Lung (tissue), 11 donors: ENCODE measurements at regions not wholly inside any gene's neighbourhood (a gene's known extent, or its start where the extent isn't known, plus 50 kb on each side); places are given as distances from the start of the nearest gene placed in this dataset.

Source experiments
- ATAC-seq: fragments of 200-7000 bp; cut with Tn5 transposase; one replicate; pipeline ENCODE4 v1.9.1; 2020; ENCODE audit warnings: moderate number of reproducible peaks; ENCODE audit not compliant: insufficient read depth, low FRiP score
- DNase-seq, 3 donors: peaks; one replicate each; pipeline ENCODE4 v3.0.0-alpha.2; 2013 to 2017
- H3K27ac ChIP-seq, 2 donors: one replicate each; pipeline ENCODE4 v1.5.1; 2013; ENCODE audit warnings: mild to moderate bottlenecking in 2 of 2, moderate library complexity in 2 of 2, control low read depth in 1 of 2, inconsistent platforms in 1 of 2, low read depth in 1 of 2, low read length in 1 of 2
- H3K27me3 ChIP-seq, 3 donors: one replicate each; pipeline ENCODE4 v1.5.1; 2013; ENCODE audit warnings: low read length in 2 of 3; ENCODE audit not compliant: control insufficient read depth in 3 of 3, insufficient read depth in 3 of 3
- H3K36me3 ChIP-seq, 4 donors: one replicate each; pipeline ENCODE4 v1.5.1; 2013; ENCODE audit warnings: low read length in 4 of 4, mild to moderate bottlenecking in 1 of 4, moderate library complexity in 1 of 4; ENCODE audit not compliant: control insufficient read depth in 4 of 4, insufficient read depth in 4 of 4
- H3K4me1 ChIP-seq, 5 donors: one replicate each; pipeline ENCODE4 v1.5.1; 2013; ENCODE audit warnings: low read length in 5 of 5, mild to moderate bottlenecking in 2 of 5, moderate library complexity in 1 of 5; ENCODE audit not compliant: control insufficient read depth in 5 of 5, insufficient read depth in 5 of 5
- H3K4me3 ChIP-seq: one replicate; pipeline ENCODE4 v1.5.1; 2013; ENCODE audit warnings: mild to moderate bottlenecking, control low read depth, moderate library complexity
- H3K9ac ChIP-seq, 2 donors: one replicate each; pipeline ENCODE4 v1.5.1; 2013; ENCODE audit warnings: low read length in 2 of 2, control low read depth in 1 of 2; ENCODE audit not compliant: insufficient read depth in 1 of 2
- H3K9me3 ChIP-seq, 4 donors: one replicate each; pipeline ENCODE4 v1.5.1; 2013; ENCODE audit warnings: low read length in 3 of 4, mild to moderate bottlenecking in 1 of 4, moderate library complexity in 1 of 4; ENCODE audit not compliant: control insufficient read depth in 4 of 4, insufficient read depth in 3 of 4
- CTCF ChIP-seq: IDR thresholded peaks from 2 replicates; pipeline ENCODE4 v1.5.1; 2012; ENCODE audit warnings: mild to moderate bottlenecking; ENCODE audit errors: control extremely low read depth, extremely low read depth
- WGBS, 2 donors: extraction: QIAGEN DNeasy Blood & Tissue Kit; methylation state at CpG; one replicate each; pipeline ENCODE4 v1.1.7; 2013; 5-methylcytosine and 5-hydroxymethylcytosine counted together
- donor health status: control.
- donor health status: control.
- donor health status: Bipolar disorder and iron deficiency.
- donor health status: healthy.
- donor health status: DM: yes; HTN: yes; CAD: no.

- no peak overlapping the region for H3K27ac ChIP-seq
- peaks cover 0 to 2% (median 0%) of the 10 kb centered on the region in 4 donors for H3K9me3 ChIP-seq
- no peak for DNase-seq
- WGBS, 2 donors = 86 to 89% methylated on average over 4 of the region's 4 CpGs
- H3K4me3 ChIP-seq = no peak overlapping the region
- H3K27me3 ChIP-seq = no peaks in the 10 kb centered on the region
- TF ChIP-seq CTCF = no peak
- H3K4me1 ChIP-seq = no peaks in the 10 kb centered on the region
- no peaks in the 10 kb centered on the region for H3K36me3 ChIP-seq
- ATAC-seq = no peak
- no peak overlapping the region for H3K9ac ChIP-seq
Observed at GRCh38 chr4:97123573-97123972, 1019.7 kb downstream of the STPG2 start.

GRCh38 chr4:97132435-97132834, 1010.8 kb downstream of the STPG2 start:
- no peaks in the 10 kb centered on the region for H3K36me3 ChIP-seq
- 71 to 74% methylated on average over 3 of the region's 3 CpGs for WGBS, 2 donors
- H3K9ac ChIP-seq = no peak overlapping the region

GRCh38 chr4:97134456-97134855, 1008.8 kb downstream of the STPG2 start:
- no peak for DNase-seq
- Histone ChIP-seq H3K9ac (no peak overlapping the region), H3K36me3 (no peaks in the 10 kb centered on the region), H3K27ac (no peak overlapping the region), H3K4me1 (no peaks in the 10 kb centered on the region), H3K4me3 (no peak overlapping the region), H3K27me3 (peaks cover 0 to 2% (median 0%) of the 10 kb centered on the region in 3 donors), H3K9me3 (peaks cover 0 to 2% (median 0%) of the 10 kb centered on the region in 4 donors)
- no peak for TF ChIP-seq CTCF
- ATAC-seq = no peak
- WGBS, 2 donors = 45 to 62% methylated on average over 2 of the region's 2 CpGs

More at GRCh38 chr4:97132435-97132834, 1010.8 kb downstream of the STPG2 start:
- no peak for DNase-seq
- H3K9me3 ChIP-seq = no peaks in the 10 kb centered on the region
- no peak for ATAC-seq
- peaks cover 0 to 2% (median 0%) of the 10 kb centered on the region in 3 donors for H3K27me3 ChIP-seq
- no peaks in the 10 kb centered on the region for H3K4me1 ChIP-seq
- no peak overlapping the region for H3K27ac ChIP-seq
- H3K4me3 ChIP-seq = no peak overlapping the region
- no peak for TF ChIP-seq CTCF

GRCh38 chr4:97139791-97140190, 1003.5 kb downstream of the STPG2 start:
- peaks cover 0 to 3% (median 0%) of the 10 kb centered on the region in 4 donors for H3K9me3 ChIP-seq
- no peak overlapping the region for H3K27ac ChIP-seq
- no peaks in the 10 kb centered on the region for H3K4me1 ChIP-seq
- no peak for ATAC-seq
- 55 to 74% methylated on average over 4 of the region's 4 CpGs for WGBS, 2 donors
- peaks cover 0 to 5% (median 0%) of the 10 kb centered on the region in 3 donors for H3K27me3 ChIP-seq
- H3K36me3 ChIP-seq = no peaks in the 10 kb centered on the region
- no peak for TF ChIP-seq CTCF
- no peak for DNase-seq
- no peak overlapping the region for H3K9ac ChIP-seq
- H3K4me3 ChIP-seq = no peak overlapping the region
